NCI-H146 treated with DMSO at 0.1 percent for 48 hours (cell line): ENCODE measurements at regions not wholly inside any gene's neighbourhood (a gene's known extent, or its start where the extent isn't known, plus 50 kb on each side); places are given as distances from the start of the nearest gene placed in this dataset.

ENCODE experiments used
- DNase-seq: peaks from one replicate; lab custom pipeline; 2025; ENCODE audit not compliant: unreplicated experiment; lab: John Stamatoyannopoulos, UW

- no peak for DNase-seq
Measured at GRCh38 chr12:40615590-40615989, 76.6 kb upstream of the CNTN1 start.

GRCh38 chr12:40616383-40616915 is 75.8 kb upstream of the CNTN1 start:
- no peak for DNase-seq

GRCh38 chr12:40618636-40619035 is 73.6 kb upstream of the CNTN1 start:
- DNase-seq = no peak

- DNase-seq = no peak
Measured at GRCh38 chr12:40620564-40621019, 71.6 kb upstream of the CNTN1 start.

GRCh38 chr12:40622246-40622838 is 69.9 kb upstream of the CNTN1 start:
- DNase-seq = peak; percentile 5

- no peak for DNase-seq
Measured at GRCh38 chr12:40632171-40632570, 60.1 kb upstream of the CNTN1 start.

GRCh38 chr12:40632933-40633332 is 59.3 kb upstream of the CNTN1 start:
- no peak for DNase-seq

- DNase-seq = no peak
Measured at GRCh38 chr12:40634517-40635131, 57.6 kb upstream of the CNTN1 start.

GRCh38 chr12:40635141-40635731 is 57.0 kb upstream of the CNTN1 start:
- no peak for DNase-seq
